GM23338 (cell line): ENCODE measurements at regions not wholly inside any gene's neighbourhood (a gene's known extent, or its start where the extent isn't known, plus 50 kb on each side); places are given as distances from the start of the nearest gene placed in this dataset.

Source experiments
- CTCF ChIP-seq, 2 experiments: fragments of 200-600 bp in 1 of 2; sonication (generic) in 1 of 2; conservative IDR thresholded peaks; 2 replicates each; pipeline versions ENCODE4 v1.5.1 to v1.6.1; 2016 to 2017; ENCODE audit warnings: antibody characterized with exemption in 2 of 2, low read depth in 2 of 2, mild to moderate bottlenecking in 2 of 2, moderate library complexity in 1 of 2
- TF ChIP-seq, protein P1 (sequence below): IDR thresholded peaks from 2 replicates; pipeline ENCODE4 v1.6.1; 2016; ENCODE audit warnings: antibody characterized with exemption

- no peak for TF ChIP-seq CTCF (conservative IDR thresholded peaks at IDR 0.05; ENCODE audit: low read depth in 2 of 2)
- TF ChIP-seq, protein P1, sequence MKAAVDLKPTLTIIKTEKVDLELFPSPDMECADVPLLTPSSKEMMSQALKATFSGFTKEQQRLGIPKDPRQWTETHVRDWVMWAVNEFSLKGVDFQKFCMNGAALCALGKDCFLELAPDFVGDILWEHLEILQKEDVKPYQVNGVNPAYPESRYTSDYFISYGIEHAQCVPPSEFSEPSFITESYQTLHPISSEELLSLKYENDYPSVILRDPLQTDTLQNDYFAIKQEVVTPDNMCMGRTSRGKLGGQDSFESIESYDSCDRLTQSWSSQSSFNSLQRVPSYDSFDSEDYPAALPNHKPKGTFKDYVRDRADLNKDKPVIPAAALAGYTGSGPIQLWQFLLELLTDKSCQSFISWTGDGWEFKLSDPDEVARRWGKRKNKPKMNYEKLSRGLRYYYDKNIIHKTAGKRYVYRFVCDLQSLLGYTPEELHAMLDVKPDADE = no peak
Observed at GRCh38 chr9:21680590-21680989, 121.8 kb upstream of the MTAP start.
